Caco-2 (cell line): ENCODE measurements at regions not wholly inside any gene's neighbourhood (a gene's known extent, or its start where the extent isn't known, plus 50 kb on each side); places are given as distances from the start of the nearest gene placed in this dataset.

Experiments used
- BruUV-seq: library from RNA; stranded (reverse); fragments of 400-500 nt; replicated peaks from 2 replicates; lab custom pipeline; 2021; lab: Mats Ljungman, UMichigan
- CTCF ChIA-PET: fragments of 300-600 bp; sonication (Branson Sonifier 250); formaldehyde crosslinking; loops from one replicate; lab custom pipeline; 2022; ENCODE audit warnings: antibody characterized with exemption; lab: Charles Lee
- POLR2A ChIA-PET: fragments of 300-600 bp; sonication (Branson Sonifier 250); formaldehyde crosslinking; loops from one replicate; lab custom pipeline; 2022; ENCODE audit warnings: antibody characterized with exemption; lab: Charles Lee
- DNase-seq, 2 experiments: peaks; one replicate each; pipeline versions ENCODE4 v3.0.0 to v3.0.0-alpha.2; 2020 to 2022
- H3K27me3 ChIP-seq: replicated peaks from 2 replicates; pipeline ENCODE4 v1.6.0; 2011; ENCODE audit warnings: low read length; ENCODE audit not compliant: control insufficient read depth, insufficient read depth
- H3K36me3 ChIP-seq: 2 replicates; pipeline ENCODE4 v1.5.1; 2011; ENCODE audit warnings: low read length; ENCODE audit not compliant: control insufficient read depth, insufficient read depth
- H3K4me1 ChIP-seq: fragments of 250-450 bp; sonication (Bioruptor Pico); 2 replicates; pipeline ENCODE4 v1.5.1; 2020; ENCODE audit warnings: mild to moderate bottlenecking
- H3K4me3 ChIP-seq: 2 replicates; pipeline ENCODE4 v1.5.1; 2011; ENCODE audit warnings: low read depth, mild to moderate bottlenecking, control low read depth, low read length
- H3K9me3 ChIP-seq: fragments of 250-450 bp; sonication (Bioruptor Pico); 2 replicates; pipeline ENCODE4 v1.5.1; 2020; ENCODE audit warnings: mild to moderate bottlenecking, moderate library complexity
- H3K27ac Mint-ChIP-seq: one replicate; pipeline ENCODE4 v1.8.0; 2022; ENCODE audit warnings: mixed read lengths; ENCODE audit not compliant: unreplicated experiment
- H3K27me3 Mint-ChIP-seq: one replicate; pipeline ENCODE4 v1.8.0; 2022; ENCODE audit warnings: mixed read lengths; ENCODE audit not compliant: insufficient read depth, unreplicated experiment
- H3K36me3 Mint-ChIP-seq: one replicate; pipeline ENCODE4 v1.8.0; 2022; ENCODE audit warnings: mild to moderate bottlenecking, mixed read lengths; ENCODE audit not compliant: insufficient read depth, unreplicated experiment
- H3K4me1 Mint-ChIP-seq: one replicate; pipeline ENCODE4 v1.8.0; 2022; ENCODE audit warnings: low read depth, mixed read lengths; ENCODE audit not compliant: unreplicated experiment
- H3K4me3 Mint-ChIP-seq: one replicate; pipeline ENCODE4 v1.8.0; 2022; ENCODE audit warnings: mild to moderate bottlenecking, moderate library complexity, mixed read lengths; ENCODE audit not compliant: unreplicated experiment
- H3K9me3 Mint-ChIP-seq: one replicate; pipeline ENCODE4 v1.8.0; 2022; ENCODE audit warnings: mixed read lengths; ENCODE audit not compliant: unreplicated experiment
- intact Hi-C: fragments of 100-400 bp; cut with micrococcal nuclease; formaldehyde crosslinking; loops from one replicate; pipeline ENCODE4 v1.10.0; 2022; ENCODE audit not compliant: unreplicated experiment
- TF ChIP-seq, protein P1 (sequence below), 2 experiments: fragments of 200-600 bp in 1 of 2; IDR thresholded peaks; 1 replicate in 1 of 2; 2 replicates in 1 of 2; pipeline versions ENCODE4 v1.5.1 to v1.8.0; 2011 to 2022; ENCODE audit warnings: antibody characterized with exemption in 1 of 2, control low read depth in 1 of 2, inconsistent platforms in 1 of 2, low read depth in 1 of 2, low read length in 1 of 2, mild to moderate bottlenecking in 1 of 2, moderate library complexity in 1 of 2; ENCODE audit not compliant: insufficient read depth in 1 of 2, severe bottlenecking in 1 of 2, unreplicated experiment in 1 of 2

DNA sequence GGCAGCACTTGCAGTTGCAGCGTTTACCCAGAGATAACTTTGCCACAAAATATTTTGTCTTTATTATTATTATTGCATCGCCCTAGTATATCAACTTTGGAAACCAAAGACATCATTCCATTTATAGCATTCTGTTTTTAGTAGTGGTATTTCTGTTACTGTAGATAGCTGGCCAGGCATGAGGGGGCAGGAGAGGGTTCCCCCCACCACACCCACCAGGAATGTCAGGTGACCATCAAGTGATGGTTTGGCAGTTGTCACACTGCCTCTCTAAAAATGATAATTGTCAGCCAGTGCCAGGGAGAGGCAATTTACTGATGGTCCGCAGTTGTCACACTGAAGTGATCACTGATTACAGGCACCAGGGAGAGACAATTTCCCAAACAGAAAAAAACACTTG is 135.6 kb downstream of the TSEN15 start:
- Histone ChIP-seq H3K4me1 (peaks cover 9% of the 10 kb centered on the region; the same call in 1 of the 2 replicates), H3K36me3 (no peaks in the 10 kb centered on the region), H3K4me3 (no peak overlapping the region), H3K9me3 (no peaks in the 10 kb centered on the region), H3K27me3 (no peaks in the 10 kb centered on the region; the same call in 1 of the 2 replicates)
- Mint-ChIP-seq H3K27me3 (peaks cover 7% of the 10 kb centered on the region), H3K9me3 (no peaks in the 10 kb centered on the region), H3K27ac (no peak overlapping the region), H3K36me3 (no peaks in the 10 kb centered on the region), H3K4me1 (peaks cover 8% of the 10 kb centered on the region), H3K4me3 (no peak overlapping the region)
- POLR2A ChIA-PET, result no interaction called here
- no peak for DNase-seq
- intact Hi-C loops, result no loop called here
- TF ChIP-seq, protein P1, sequence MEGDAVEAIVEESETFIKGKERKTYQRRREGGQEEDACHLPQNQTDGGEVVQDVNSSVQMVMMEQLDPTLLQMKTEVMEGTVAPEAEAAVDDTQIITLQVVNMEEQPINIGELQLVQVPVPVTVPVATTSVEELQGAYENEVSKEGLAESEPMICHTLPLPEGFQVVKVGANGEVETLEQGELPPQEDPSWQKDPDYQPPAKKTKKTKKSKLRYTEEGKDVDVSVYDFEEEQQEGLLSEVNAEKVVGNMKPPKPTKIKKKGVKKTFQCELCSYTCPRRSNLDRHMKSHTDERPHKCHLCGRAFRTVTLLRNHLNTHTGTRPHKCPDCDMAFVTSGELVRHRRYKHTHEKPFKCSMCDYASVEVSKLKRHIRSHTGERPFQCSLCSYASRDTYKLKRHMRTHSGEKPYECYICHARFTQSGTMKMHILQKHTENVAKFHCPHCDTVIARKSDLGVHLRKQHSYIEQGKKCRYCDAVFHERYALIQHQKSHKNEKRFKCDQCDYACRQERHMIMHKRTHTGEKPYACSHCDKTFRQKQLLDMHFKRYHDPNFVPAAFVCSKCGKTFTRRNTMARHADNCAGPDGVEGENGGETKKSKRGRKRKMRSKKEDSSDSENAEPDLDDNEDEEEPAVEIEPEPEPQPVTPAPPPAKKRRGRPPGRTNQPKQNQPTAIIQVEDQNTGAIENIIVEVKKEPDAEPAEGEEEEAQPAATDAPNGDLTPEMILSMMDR (IDR thresholded peaks at IDR 0.05; ENCODE audit: insufficient read depth in 1 of 2, low read depth in 1 of 2, low read length in 1 of 2, severe bottlenecking in 1 of 2, unreplicated experiment in 1 of 2), result no peak
- BruUV-seq, result no TSS peak
- CTCF ChIA-PET, result no interaction called here

DNA sequence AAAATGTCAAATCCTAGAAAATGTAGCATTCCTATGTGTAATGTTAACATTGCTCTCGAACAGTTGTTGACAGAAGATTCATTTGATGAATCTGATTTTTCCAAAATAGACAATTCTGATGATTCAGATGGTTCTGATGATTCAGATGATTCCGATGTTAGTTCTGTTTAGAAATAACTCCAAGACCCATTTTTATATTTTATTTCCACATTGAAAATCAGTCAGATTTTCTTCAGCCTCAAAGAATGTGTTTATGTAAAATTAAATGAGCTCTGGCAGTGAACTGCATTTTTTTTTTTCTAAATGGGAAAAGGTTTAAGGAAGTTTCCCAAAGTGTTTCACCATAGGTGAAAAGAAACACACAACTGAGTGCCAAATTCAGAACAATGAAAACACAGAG is 136.5 kb downstream of the TSEN15 start:
- peaks cover 7% of the 10 kb centered on the region for H3K27me3 Mint-ChIP-seq
- BruUV-seq, result no TSS peak
- TF ChIP-seq, protein P1 (IDR thresholded peaks at IDR 0.05; ENCODE audit: insufficient read depth in 1 of 2, low read depth in 1 of 2, low read length in 1 of 2, severe bottlenecking in 1 of 2, unreplicated experiment in 1 of 2), result no peak
- no peak overlapping the region for H3K4me3 ChIP-seq
- H3K9me3 Mint-ChIP-seq, result no peaks in the 10 kb centered on the region
- no peak overlapping the region for H3K4me3 Mint-ChIP-seq
- intact Hi-C loops, result no loop called here
- H3K27me3 ChIP-seq, result no peaks in the 10 kb centered on the region; the same call in 1 of the 2 replicates
- no peaks in the 10 kb centered on the region for H3K36me3 Mint-ChIP-seq
- ChIA-PET POLR2A (no interaction called here), CTCF (no interaction called here)
- H3K36me3 ChIP-seq, result no peaks in the 10 kb centered on the region
- no peak for DNase-seq
- no peaks in the 10 kb centered on the region for H3K9me3 ChIP-seq
- H3K27ac Mint-ChIP-seq, result no peak overlapping the region
- H3K4me1 ChIP-seq, result peaks cover 9% of the 10 kb centered on the region; the same call in 1 of the 2 replicates
- H3K4me1 Mint-ChIP-seq, result peaks cover 8% of the 10 kb centered on the region

DNA sequence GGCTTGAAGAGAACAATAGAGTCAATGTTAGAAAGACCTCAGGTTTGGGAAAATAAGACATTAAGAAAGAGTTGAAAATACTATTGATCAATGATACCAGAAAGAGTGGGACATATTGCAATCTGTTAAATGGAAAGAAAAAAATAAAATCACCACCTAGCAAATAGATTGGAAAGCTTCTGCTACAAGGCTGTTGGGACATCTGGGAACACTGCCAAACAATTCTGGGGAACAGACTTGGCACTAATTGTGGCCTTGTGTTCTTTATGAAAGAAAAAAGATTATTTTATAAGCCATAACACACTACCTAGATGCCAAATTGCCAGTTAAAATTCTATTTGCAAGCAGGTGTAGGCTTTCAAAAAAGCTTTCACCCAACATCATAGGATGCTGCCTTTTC is 137.8 kb downstream of the TSEN15 start:
- TF ChIP-seq, protein P1 (IDR thresholded peaks at IDR 0.05; ENCODE audit: insufficient read depth in 1 of 2, low read depth in 1 of 2, low read length in 1 of 2, severe bottlenecking in 1 of 2, unreplicated experiment in 1 of 2), result no peak
- Mint-ChIP-seq H3K27ac (no peak overlapping the region), H3K9me3 (no peaks in the 10 kb centered on the region), H3K36me3 (no peaks in the 10 kb centered on the region), H3K4me3 (no peak overlapping the region), H3K4me1 (peaks cover 8% of the 10 kb centered on the region), H3K27me3 (peaks cover 13% of the 10 kb centered on the region)
- Histone ChIP-seq H3K4me1 (peaks cover 9% of the 10 kb centered on the region; the same call in 1 of the 2 replicates), H3K27me3 (no peaks in the 10 kb centered on the region; the same call in 1 of the 2 replicates), H3K9me3 (no peaks in the 10 kb centered on the region), H3K36me3 (no peaks in the 10 kb centered on the region), H3K4me3 (no peak overlapping the region)
- ChIA-PET POLR2A (no interaction called here), CTCF (no interaction called here)
- no TSS peak for BruUV-seq
- DNase-seq, result no peak
- intact Hi-C loops, result no loop called here
